ENCODE measurements at regions not wholly inside any gene's neighbourhood (a gene's known extent, or its start where the extent isn't known, plus 50 kb on each side); places are given as distances from the start of the nearest gene placed in this dataset.

DNA sequence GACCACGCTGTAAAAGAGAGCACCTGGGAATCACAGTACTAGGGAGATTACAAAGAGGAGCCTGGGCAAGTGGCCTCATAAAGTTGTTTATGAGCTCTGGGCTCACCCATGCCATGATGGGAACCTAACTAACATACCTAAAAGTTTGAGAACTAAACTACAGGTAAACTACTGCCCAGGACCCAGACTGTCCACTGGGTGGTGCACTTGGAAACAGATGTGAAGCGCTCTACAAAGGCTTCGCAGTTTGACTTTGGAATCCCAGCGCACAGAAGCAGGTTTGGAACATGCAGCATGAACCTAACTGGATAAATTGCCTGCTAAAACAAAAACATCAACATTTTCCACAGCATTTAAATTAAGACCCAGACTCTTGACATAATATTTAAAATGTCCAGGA is 418.6 kb downstream of the FAM181B start:
- H3K36me3 ChIP-seq (ENCODE audit: control insufficient read depth in 2 of 2, insufficient read depth in 2 of 2, low read length in 2 of 2) = no peaks in the 10 kb centered on the region
- no peak overlapping the region for H3K27ac ChIP-seq (ENCODE audit: low read depth in 2 of 2, low read length in 2 of 2)
- H3K27me3 ChIP-seq (ENCODE audit: control insufficient read depth in 2 of 2, insufficient read depth in 2 of 2, low read length in 2 of 2) = no peaks in the 10 kb centered on the region
- H3K4me3 ChIP-seq (ENCODE audit: low read length in 2 of 2) = no peak overlapping the region
- no peak overlapping the region for H3K9ac ChIP-seq (ENCODE audit: low read depth in 1 of 2, low read length in 2 of 2)
- no peaks in the 10 kb centered on the region for H3K4me1 ChIP-seq (ENCODE audit: control insufficient read depth in 2 of 2, insufficient read depth in 2 of 2, low read length in 2 of 2)
- H3K9me3 ChIP-seq (ENCODE audit: control insufficient read depth in 2 of 2, low read length in 2 of 2) = no peaks in the 10 kb centered on the region

DNA sequence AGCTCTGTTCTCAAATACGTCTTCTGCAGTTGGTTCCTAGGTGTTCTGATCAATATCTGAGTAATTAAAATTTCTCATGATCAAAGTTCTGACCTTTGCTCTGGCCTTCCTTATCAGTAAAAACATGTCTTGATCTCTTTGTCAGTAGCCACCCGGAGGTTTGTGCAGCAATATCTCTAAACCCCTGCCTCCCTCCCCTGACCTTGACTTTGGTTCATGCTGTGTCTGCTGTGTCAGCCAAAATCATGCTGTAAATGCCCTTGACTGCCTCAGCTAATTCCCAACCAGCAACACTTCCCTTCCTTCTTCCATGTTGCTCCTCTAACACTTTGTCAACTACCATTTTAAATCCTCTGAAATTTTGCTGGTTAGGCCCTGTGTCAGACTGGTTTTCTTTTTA is 424.7 kb downstream of the FAM181B start:
- Histone ChIP-seq H3K4me1 (ENCODE audit: control insufficient read depth in 2 of 2, insufficient read depth in 2 of 2, low read length in 2 of 2) (no peaks in the 10 kb centered on the region), H3K9ac (ENCODE audit: low read depth in 1 of 2, low read length in 2 of 2) (no peak overlapping the region), H3K36me3 (ENCODE audit: control insufficient read depth in 2 of 2, insufficient read depth in 2 of 2, low read length in 2 of 2) (no peaks in the 10 kb centered on the region), H3K27me3 (ENCODE audit: control insufficient read depth in 2 of 2, insufficient read depth in 2 of 2, low read length in 2 of 2) (no peaks in the 10 kb centered on the region), H3K27ac (ENCODE audit: low read depth in 2 of 2, low read length in 2 of 2) (no peak overlapping the region), H3K4me3 (ENCODE audit: low read length in 2 of 2) (no peak overlapping the region), H3K9me3 (ENCODE audit: control insufficient read depth in 2 of 2, low read length in 2 of 2) (no peaks in the 10 kb centered on the region)

DNA sequence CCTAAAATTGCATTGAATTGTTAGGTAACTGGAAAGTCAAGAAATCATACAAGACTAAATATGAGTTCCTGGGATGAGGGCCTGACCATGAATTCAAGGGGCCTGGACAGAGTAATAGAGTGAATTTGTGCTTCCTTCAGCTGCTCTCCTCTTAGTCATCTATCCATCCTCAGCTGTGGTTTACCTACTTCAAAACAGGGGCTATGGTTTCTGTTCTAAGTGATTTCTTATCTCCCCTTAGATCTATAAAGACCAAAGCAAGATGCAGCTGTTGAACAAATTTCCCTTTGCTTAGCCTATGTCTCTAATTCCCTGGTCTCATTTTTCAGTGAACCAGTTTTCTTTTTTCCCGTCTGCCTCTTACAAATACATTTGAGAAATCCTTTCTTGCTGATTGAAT is 428.5 kb downstream of the FAM181B start:
- Histone ChIP-seq H3K4me1 (ENCODE audit: control insufficient read depth in 2 of 2, insufficient read depth in 2 of 2, low read length in 2 of 2) (no peaks in the 10 kb centered on the region), H3K36me3 (ENCODE audit: control insufficient read depth in 2 of 2, insufficient read depth in 2 of 2, low read length in 2 of 2) (no peaks in the 10 kb centered on the region), H3K9me3 (ENCODE audit: control insufficient read depth in 2 of 2, low read length in 2 of 2) (no peaks in the 10 kb centered on the region), H3K27me3 (ENCODE audit: control insufficient read depth in 2 of 2, insufficient read depth in 2 of 2, low read length in 2 of 2) (no peaks in the 10 kb centered on the region), H3K4me3 (ENCODE audit: low read length in 2 of 2) (no peak overlapping the region), H3K27ac (ENCODE audit: low read depth in 2 of 2, low read length in 2 of 2) (no peak overlapping the region), H3K9ac (ENCODE audit: low read depth in 1 of 2, low read length in 2 of 2) (no peak overlapping the region)

DNA sequence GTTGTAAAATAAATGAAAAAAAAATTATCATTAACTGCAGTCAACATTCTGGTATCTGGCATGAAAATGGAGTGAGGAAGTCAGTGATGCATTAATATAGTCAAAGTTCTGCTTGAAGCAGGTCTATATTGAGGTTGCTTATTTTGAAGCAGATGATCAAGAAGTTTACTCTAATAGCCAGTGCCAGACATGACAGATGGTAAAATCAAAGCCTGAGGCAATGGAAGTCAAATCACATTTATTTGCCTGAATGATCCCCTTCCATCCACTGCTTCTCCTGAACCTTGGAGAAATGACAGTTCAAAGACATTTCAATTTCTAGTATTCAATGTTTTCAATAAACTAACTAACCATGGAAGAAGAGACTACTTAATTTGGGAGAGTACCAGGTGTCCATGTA is 430.0 kb downstream of the FAM181B start:
- Histone ChIP-seq H3K9ac (ENCODE audit: low read depth in 1 of 2, low read length in 2 of 2) (no peak overlapping the region), H3K36me3 (ENCODE audit: control insufficient read depth in 2 of 2, insufficient read depth in 2 of 2, low read length in 2 of 2) (no peaks in the 10 kb centered on the region), H3K27ac (ENCODE audit: low read depth in 2 of 2, low read length in 2 of 2) (no peak overlapping the region), H3K4me1 (ENCODE audit: control insufficient read depth in 2 of 2, insufficient read depth in 2 of 2, low read length in 2 of 2) (no peaks in the 10 kb centered on the region), H3K4me3 (ENCODE audit: low read length in 2 of 2) (no peak overlapping the region), H3K27me3 (ENCODE audit: control insufficient read depth in 2 of 2, insufficient read depth in 2 of 2, low read length in 2 of 2) (no peaks in the 10 kb centered on the region), H3K9me3 (ENCODE audit: control insufficient read depth in 2 of 2, low read length in 2 of 2) (no peaks in the 10 kb centered on the region)

DNA sequence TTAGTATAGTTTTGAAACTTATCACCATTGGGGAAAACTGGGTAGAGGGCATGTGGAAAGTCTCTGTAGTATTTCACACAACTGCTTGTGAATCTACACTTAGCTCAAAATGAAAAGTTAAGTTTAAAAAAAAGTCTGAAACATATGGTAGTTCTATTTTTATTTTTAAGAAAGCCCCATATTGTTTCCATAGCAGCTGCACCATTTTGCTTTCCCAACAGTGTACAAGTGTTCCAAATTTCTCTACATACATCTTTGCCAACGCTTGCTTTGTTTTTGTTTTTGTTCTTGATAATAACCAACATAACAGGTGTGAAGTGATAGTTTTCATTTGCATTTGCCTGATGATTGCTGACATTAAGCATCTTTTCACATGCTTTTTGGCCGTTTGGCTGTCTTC is 445.2 kb downstream of the FAM181B start:
- H3K36me3 ChIP-seq (ENCODE audit: control insufficient read depth in 2 of 2, insufficient read depth in 2 of 2, low read length in 2 of 2) = no peaks in the 10 kb centered on the region
- H3K9ac ChIP-seq (ENCODE audit: low read depth in 1 of 2, low read length in 2 of 2) = no peak overlapping the region
- no peaks in the 10 kb centered on the region for H3K4me1 ChIP-seq (ENCODE audit: control insufficient read depth in 2 of 2, insufficient read depth in 2 of 2, low read length in 2 of 2)
- no peak overlapping the region for H3K27ac ChIP-seq (ENCODE audit: low read depth in 2 of 2, low read length in 2 of 2)
- no peak overlapping the region for H3K4me3 ChIP-seq (ENCODE audit: low read length in 2 of 2)
- H3K27me3 ChIP-seq (ENCODE audit: control insufficient read depth in 2 of 2, insufficient read depth in 2 of 2, low read length in 2 of 2) = no peaks in the 10 kb centered on the region
- H3K9me3 ChIP-seq (ENCODE audit: control insufficient read depth in 2 of 2, low read length in 2 of 2) = no peaks in the 10 kb centered on the region

DNA sequence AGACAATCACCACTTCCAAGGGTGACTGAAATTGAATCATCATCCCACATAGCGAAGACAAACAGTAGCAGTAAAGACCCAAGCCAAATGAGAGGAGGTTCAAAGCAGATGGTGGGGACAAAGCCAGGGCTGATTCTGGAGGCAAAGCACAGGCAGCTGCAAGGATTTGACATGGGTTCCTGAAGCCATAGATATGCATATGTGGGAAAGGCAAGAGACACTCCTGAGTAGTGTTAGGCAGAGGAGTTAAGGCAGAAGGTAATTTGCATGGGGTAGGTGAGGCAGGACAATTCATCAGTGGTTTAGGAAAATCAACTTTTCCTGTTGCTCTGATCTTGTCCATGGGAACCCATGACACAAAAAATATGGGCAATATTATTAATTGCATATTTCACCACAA is 462.8 kb downstream of the FAM181B start:
- H3K9me3 ChIP-seq (ENCODE audit: control insufficient read depth in 2 of 2, low read length in 2 of 2) = no peaks in the 10 kb centered on the region
- no peaks in the 10 kb centered on the region for H3K4me1 ChIP-seq (ENCODE audit: control insufficient read depth in 2 of 2, insufficient read depth in 2 of 2, low read length in 2 of 2)
- no peaks in the 10 kb centered on the region for H3K36me3 ChIP-seq (ENCODE audit: control insufficient read depth in 2 of 2, insufficient read depth in 2 of 2, low read length in 2 of 2)
- H3K9ac ChIP-seq (ENCODE audit: low read depth in 1 of 2, low read length in 2 of 2) = no peak overlapping the region
- H3K27me3 ChIP-seq (ENCODE audit: control insufficient read depth in 2 of 2, insufficient read depth in 2 of 2, low read length in 2 of 2) = no peaks in the 10 kb centered on the region
- no peak overlapping the region for H3K4me3 ChIP-seq (ENCODE audit: low read length in 2 of 2)
- H3K27ac ChIP-seq (ENCODE audit: low read depth in 2 of 2, low read length in 2 of 2) = no peak overlapping the region

DNA sequence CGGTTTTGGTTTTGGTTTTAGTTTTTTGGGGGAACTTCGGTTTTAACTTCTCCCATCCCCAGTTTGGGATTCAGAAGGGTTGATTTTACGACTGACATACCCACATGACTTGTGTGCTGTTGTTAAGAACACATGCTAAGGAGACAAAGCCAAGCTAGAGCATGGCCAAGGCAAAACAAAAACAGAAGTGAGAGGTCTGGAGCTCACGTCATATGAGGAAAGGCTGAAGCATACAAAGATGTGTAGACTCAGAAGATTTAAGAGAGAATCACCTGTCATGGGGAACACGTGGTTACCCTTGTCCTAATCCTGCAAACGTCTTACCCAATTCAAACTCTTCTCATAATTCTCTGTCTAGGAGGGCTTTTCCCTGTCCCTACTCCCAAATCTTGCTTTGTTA is 465.0 kb downstream of the FAM181B start:
- H3K36me3 ChIP-seq (ENCODE audit: control insufficient read depth in 2 of 2, insufficient read depth in 2 of 2, low read length in 2 of 2) = no peaks in the 10 kb centered on the region
- H3K9me3 ChIP-seq (ENCODE audit: control insufficient read depth in 2 of 2, low read length in 2 of 2) = no peaks in the 10 kb centered on the region
- no peaks in the 10 kb centered on the region for H3K4me1 ChIP-seq (ENCODE audit: control insufficient read depth in 2 of 2, insufficient read depth in 2 of 2, low read length in 2 of 2)
- no peak overlapping the region for H3K9ac ChIP-seq (ENCODE audit: low read depth in 1 of 2, low read length in 2 of 2)
- H3K4me3 ChIP-seq (ENCODE audit: low read length in 2 of 2) = no peak overlapping the region
- H3K27me3 ChIP-seq (ENCODE audit: control insufficient read depth in 2 of 2, insufficient read depth in 2 of 2, low read length in 2 of 2) = no peaks in the 10 kb centered on the region
- no peak overlapping the region for H3K27ac ChIP-seq (ENCODE audit: low read depth in 2 of 2, low read length in 2 of 2)

DNA sequence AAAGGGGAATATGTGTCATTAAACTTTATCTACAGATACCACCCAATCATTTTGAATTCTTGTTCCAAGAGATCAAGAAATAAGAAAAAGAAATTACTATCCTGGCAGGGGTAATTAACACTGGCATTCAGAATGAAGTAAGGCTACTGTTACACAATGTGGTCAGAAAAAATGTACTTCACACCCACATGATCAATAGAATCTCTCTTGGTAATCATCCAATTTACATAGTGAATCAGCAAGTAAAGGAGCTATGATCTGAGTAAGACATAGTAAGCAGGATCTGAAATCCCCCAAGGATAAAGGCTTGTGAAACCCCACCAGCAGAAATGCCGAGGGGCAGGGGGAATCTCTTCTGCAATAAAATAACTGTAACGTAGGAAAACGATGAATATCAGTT is 466.5 kb downstream of the FAM181B start:
- H3K27me3 ChIP-seq (ENCODE audit: control insufficient read depth in 2 of 2, insufficient read depth in 2 of 2, low read length in 2 of 2) = no peaks in the 10 kb centered on the region
- H3K9ac ChIP-seq (ENCODE audit: low read depth in 1 of 2, low read length in 2 of 2) = no peak overlapping the region
- no peak overlapping the region for H3K27ac ChIP-seq (ENCODE audit: low read depth in 2 of 2, low read length in 2 of 2)
- H3K36me3 ChIP-seq (ENCODE audit: control insufficient read depth in 2 of 2, insufficient read depth in 2 of 2, low read length in 2 of 2) = no peaks in the 10 kb centered on the region
- no peak overlapping the region for H3K4me3 ChIP-seq (ENCODE audit: low read length in 2 of 2)
- no peaks in the 10 kb centered on the region for H3K4me1 ChIP-seq (ENCODE audit: control insufficient read depth in 2 of 2, insufficient read depth in 2 of 2, low read length in 2 of 2)
- no peaks in the 10 kb centered on the region for H3K9me3 ChIP-seq (ENCODE audit: control insufficient read depth in 2 of 2, low read length in 2 of 2)

DNA sequence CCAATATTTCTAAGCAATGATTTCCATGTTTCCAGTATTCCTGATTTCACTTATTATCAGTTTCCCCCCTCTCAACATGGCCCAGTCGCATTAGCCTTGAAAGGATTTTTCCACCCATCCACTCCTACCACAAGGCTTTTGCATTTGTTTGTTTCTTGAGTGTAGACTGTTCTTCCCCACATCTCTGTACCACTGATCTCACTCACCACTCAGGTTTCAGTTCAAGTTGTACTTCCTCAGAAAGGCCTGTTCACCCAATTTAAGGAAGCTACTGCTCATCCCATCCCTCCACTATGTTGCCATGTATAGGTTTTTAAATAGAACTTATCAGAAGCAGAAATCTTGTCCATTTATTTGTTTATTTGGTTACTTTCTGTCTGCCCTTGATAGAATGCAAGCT is 472.3 kb downstream of the FAM181B start:
- H3K9ac ChIP-seq (ENCODE audit: low read depth in 1 of 2, low read length in 2 of 2) = no peak overlapping the region
- H3K4me3 ChIP-seq (ENCODE audit: low read length in 2 of 2) = no peak overlapping the region

DNA sequence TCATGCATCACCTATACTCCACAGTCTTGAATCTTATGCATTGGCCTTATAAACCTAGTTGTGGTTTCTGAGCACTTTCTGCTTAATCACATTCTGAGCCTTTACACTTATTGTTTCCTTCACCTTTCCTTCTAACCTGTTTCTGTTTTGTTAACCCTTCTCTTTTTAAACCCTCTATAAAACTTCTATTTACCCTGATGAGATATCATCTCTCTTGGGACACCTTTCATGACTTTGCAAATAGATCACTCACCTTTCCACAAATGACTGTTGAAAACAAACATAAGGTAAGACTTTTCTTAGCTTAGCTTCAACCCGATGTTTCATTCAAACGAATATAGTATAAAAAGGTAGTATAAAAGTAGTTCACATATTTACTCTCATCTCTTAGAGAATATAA is 483.6 kb downstream of the FAM181B start:
- H3K27ac ChIP-seq (ENCODE audit: low read depth in 2 of 2, low read length in 2 of 2) = no peak overlapping the region
- no peaks in the 10 kb centered on the region for H3K9me3 ChIP-seq (ENCODE audit: control insufficient read depth in 2 of 2, low read length in 2 of 2)
- H3K9ac ChIP-seq (ENCODE audit: low read depth in 1 of 2, low read length in 2 of 2) = no peak overlapping the region
- no peaks in the 10 kb centered on the region for H3K27me3 ChIP-seq (ENCODE audit: control insufficient read depth in 2 of 2, insufficient read depth in 2 of 2, low read length in 2 of 2)
- H3K36me3 ChIP-seq (ENCODE audit: control insufficient read depth in 2 of 2, insufficient read depth in 2 of 2, low read length in 2 of 2) = no peaks in the 10 kb centered on the region
- H3K4me1 ChIP-seq (ENCODE audit: control insufficient read depth in 2 of 2, insufficient read depth in 2 of 2, low read length in 2 of 2) = no peaks in the 10 kb centered on the region
- H3K4me3 ChIP-seq (ENCODE audit: low read length in 2 of 2) = no peak overlapping the region

More for the DNA sequence above, 472.3 kb downstream of the FAM181B start:
- Histone ChIP-seq H3K27ac (ENCODE audit: low read depth in 2 of 2, low read length in 2 of 2) (no peak overlapping the region), H3K4me1 (ENCODE audit: control insufficient read depth in 2 of 2, insufficient read depth in 2 of 2, low read length in 2 of 2) (no peaks in the 10 kb centered on the region), H3K36me3 (ENCODE audit: control insufficient read depth in 2 of 2, insufficient read depth in 2 of 2, low read length in 2 of 2) (no peaks in the 10 kb centered on the region), H3K27me3 (ENCODE audit: control insufficient read depth in 2 of 2, insufficient read depth in 2 of 2, low read length in 2 of 2) (no peaks in the 10 kb centered on the region), H3K9me3 (ENCODE audit: control insufficient read depth in 2 of 2, low read length in 2 of 2) (no peaks in the 10 kb centered on the region)

DNA sequence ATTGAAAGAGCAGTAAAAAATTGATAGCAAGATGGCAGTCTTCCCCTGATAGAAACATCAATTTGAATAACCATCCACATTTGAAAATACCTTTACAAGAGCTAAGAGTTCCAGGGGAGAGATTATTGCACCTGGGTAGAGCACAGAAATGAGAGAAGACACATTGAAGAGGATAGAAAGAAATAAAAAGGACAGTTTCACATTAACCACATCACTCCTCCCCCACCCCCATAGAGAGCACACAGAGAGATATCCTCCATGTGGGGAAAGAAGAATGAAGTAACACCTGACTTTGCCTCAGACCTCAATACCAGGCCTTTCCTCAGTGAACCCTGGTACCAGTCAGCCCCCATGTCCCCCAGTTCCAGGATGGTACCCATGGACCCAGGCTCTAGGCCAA is 486.7 kb downstream of the FAM181B start:
- Histone ChIP-seq H3K4me3 (ENCODE audit: low read length in 2 of 2) (no peak overlapping the region), H3K27me3 (ENCODE audit: control insufficient read depth in 2 of 2, insufficient read depth in 2 of 2, low read length in 2 of 2) (no peaks in the 10 kb centered on the region), H3K4me1 (ENCODE audit: control insufficient read depth in 2 of 2, insufficient read depth in 2 of 2, low read length in 2 of 2) (no peaks in the 10 kb centered on the region), H3K9me3 (ENCODE audit: control insufficient read depth in 2 of 2, low read length in 2 of 2) (no peaks in the 10 kb centered on the region), H3K27ac (ENCODE audit: low read depth in 2 of 2, low read length in 2 of 2) (no peak overlapping the region), H3K36me3 (ENCODE audit: control insufficient read depth in 2 of 2, insufficient read depth in 2 of 2, low read length in 2 of 2) (no peaks in the 10 kb centered on the region), H3K9ac (ENCODE audit: low read depth in 1 of 2, low read length in 2 of 2) (no peak overlapping the region)

All from mucosa of rectum (tissue), 2 donors.